ENCODE measurements at regions not wholly inside any gene's neighbourhood (a gene's known extent, or its start where the extent isn't known, plus 50 kb on each side); places are given as distances from the start of the nearest gene placed in this dataset.
A peak's percentile ranks its signal among the peaks of the same experiment; 100 is the strongest.
"Not testable (repeated sequence)": the region's sequence is repeated elsewhere in the genome, so short reads cannot be mapped to it uniquely, and the experiment has no call there.

DNA sequence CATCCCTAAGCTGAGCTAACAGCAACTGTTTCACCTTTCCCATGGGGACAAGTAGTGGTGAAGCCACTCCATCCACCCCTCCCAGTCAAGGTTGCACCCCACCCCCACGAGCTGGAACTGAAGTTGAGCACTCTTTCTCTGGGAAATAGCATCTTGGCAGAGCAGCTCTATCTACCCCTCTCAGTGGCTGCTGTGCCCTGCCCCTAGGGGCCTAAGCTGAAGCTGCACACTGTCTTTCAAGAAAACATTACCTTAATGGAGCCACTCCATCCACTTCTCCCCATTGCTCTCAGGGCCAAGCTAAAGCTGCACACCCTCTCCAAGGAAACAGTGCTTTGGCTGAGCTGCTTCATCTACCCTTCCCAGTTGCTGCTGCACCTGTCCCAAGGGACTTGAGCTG, 170.6 kb upstream of the CCDC196 start:
- ChIA-PET POLR2A (interaction anchor here (0.5 kb wide), 1 partner anchor 642 kb away, joined by 4 read pairs; no protein-coding TSS in a partner anchor), CTCF (interaction anchor here (0.6 kb wide), 1 partner anchor 19 kb away, joined by 3 read pairs; no protein-coding TSS in a partner anchor)
- no TSS peak for BruUV-seq (replicated peaks)
- Mint-ChIP-seq H3K27ac (ENCODE audit: low read depth, unreplicated experiment) (no peak overlapping the region), H3K27me3 (ENCODE audit: insufficient read depth, unreplicated experiment) (no peaks in the 10 kb centered on the region), H3K4me3 (ENCODE audit: unreplicated experiment) (no peak overlapping the region), H3K4me1 (ENCODE audit: insufficient read depth, unreplicated experiment) (no peaks in the 10 kb centered on the region), H3K36me3 (ENCODE audit: insufficient read depth, unreplicated experiment) (no peaks in the 10 kb centered on the region), H3K9me3 (ENCODE audit: unreplicated experiment) (peaks cover 8% of the 10 kb centered on the region)
- intact Hi-C loops (cut with micrococcal nuclease): no loop called here
- TF ChIP-seq, protein P1, sequence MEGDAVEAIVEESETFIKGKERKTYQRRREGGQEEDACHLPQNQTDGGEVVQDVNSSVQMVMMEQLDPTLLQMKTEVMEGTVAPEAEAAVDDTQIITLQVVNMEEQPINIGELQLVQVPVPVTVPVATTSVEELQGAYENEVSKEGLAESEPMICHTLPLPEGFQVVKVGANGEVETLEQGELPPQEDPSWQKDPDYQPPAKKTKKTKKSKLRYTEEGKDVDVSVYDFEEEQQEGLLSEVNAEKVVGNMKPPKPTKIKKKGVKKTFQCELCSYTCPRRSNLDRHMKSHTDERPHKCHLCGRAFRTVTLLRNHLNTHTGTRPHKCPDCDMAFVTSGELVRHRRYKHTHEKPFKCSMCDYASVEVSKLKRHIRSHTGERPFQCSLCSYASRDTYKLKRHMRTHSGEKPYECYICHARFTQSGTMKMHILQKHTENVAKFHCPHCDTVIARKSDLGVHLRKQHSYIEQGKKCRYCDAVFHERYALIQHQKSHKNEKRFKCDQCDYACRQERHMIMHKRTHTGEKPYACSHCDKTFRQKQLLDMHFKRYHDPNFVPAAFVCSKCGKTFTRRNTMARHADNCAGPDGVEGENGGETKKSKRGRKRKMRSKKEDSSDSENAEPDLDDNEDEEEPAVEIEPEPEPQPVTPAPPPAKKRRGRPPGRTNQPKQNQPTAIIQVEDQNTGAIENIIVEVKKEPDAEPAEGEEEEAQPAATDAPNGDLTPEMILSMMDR (IDR thresholded peaks at IDR 0.05; ENCODE audit: unreplicated experiment): no peak
- no peak for DNase-seq (ENCODE audit: unreplicated experiment)

DNA sequence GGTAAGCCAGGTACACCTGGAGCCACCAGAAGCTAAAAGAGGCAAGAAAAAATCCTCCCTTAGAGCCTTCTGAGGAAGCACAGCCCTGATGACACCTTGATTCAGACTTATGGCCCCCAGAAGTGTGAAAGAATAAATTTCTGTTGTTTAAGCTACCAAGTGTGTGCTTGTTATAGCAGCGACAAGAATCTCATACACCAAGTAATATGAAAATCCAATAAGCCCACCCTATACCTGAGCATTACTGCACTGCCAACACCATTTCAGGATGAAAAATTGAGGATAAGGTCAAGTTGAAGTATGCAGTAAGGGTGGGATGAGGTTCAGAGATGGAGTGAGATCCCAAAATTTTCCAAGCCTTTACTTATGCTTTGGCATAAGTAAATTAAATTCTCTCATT, 163.6 kb upstream of the CCDC196 start:
- H3K9me3 Mint-ChIP-seq (ENCODE audit: unreplicated experiment): peaks cover 8% of the 10 kb centered on the region
- no peaks in the 10 kb centered on the region for H3K36me3 Mint-ChIP-seq (ENCODE audit: insufficient read depth, unreplicated experiment)
- no peak overlapping the region for H3K4me3 Mint-ChIP-seq (ENCODE audit: unreplicated experiment)
- ChIA-PET CTCF (no interaction called here), POLR2A (no interaction called here)
- H3K27me3 Mint-ChIP-seq (ENCODE audit: insufficient read depth, unreplicated experiment): no peaks in the 10 kb centered on the region
- no peak overlapping the region for H3K27ac Mint-ChIP-seq (ENCODE audit: low read depth, unreplicated experiment)
- DNase-seq (ENCODE audit: unreplicated experiment): no peak
- TF ChIP-seq, protein P1 (IDR thresholded peaks at IDR 0.05; ENCODE audit: unreplicated experiment): no peak
- intact Hi-C loops (cut with micrococcal nuclease): no loop called here
- H3K4me1 Mint-ChIP-seq (ENCODE audit: insufficient read depth, unreplicated experiment): no peaks in the 10 kb centered on the region
- BruUV-seq (replicated peaks): no TSS peak

DNA sequence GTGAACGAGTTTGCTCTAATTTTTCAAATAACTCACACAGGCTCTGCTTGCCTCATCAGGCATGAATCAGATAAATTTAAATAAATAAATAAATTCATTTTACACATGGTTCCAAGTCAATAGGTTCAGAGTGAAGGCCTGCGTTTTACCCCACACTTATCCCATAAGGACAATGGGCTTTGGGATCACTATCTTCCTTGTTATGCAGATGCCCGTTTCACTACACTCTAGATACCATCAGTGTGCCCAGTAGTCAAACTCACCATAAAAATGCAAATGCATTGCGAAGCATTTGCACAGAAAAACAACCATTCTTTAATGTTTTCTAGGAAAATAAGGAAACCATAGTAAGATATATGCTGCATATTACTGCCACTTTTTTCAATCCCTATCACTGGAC, 155.9 kb upstream of the CCDC196 start:
- TF ChIP-seq, protein P1 (IDR thresholded peaks at IDR 0.05; ENCODE audit: unreplicated experiment): no peak
- ChIA-PET POLR2A (interaction anchor here (0.6 to 0.7 kb wide), 2 partner anchors 17 to 117 kb away, joined by 3 read pairs; no protein-coding TSS in a partner anchor), CTCF (interaction anchor here (1.1 to 1.2 kb wide), 2 partner anchors 30 to 73 kb away, joined by 4 to 5 read pairs; no protein-coding TSS in a partner anchor)
- no peak for DNase-seq (ENCODE audit: unreplicated experiment)
- Mint-ChIP-seq H3K27ac (ENCODE audit: low read depth, unreplicated experiment) (no peak overlapping the region), H3K9me3 (ENCODE audit: unreplicated experiment) (no peaks in the 10 kb centered on the region), H3K4me1 (ENCODE audit: insufficient read depth, unreplicated experiment) (peaks cover 14% of the 10 kb centered on the region), H3K4me3 (ENCODE audit: unreplicated experiment) (no peak overlapping the region), H3K36me3 (ENCODE audit: insufficient read depth, unreplicated experiment) (no peaks in the 10 kb centered on the region), H3K27me3 (ENCODE audit: insufficient read depth, unreplicated experiment) (no peaks in the 10 kb centered on the region)
- intact Hi-C loops (cut with micrococcal nuclease): no loop called here
- BruUV-seq (replicated peaks): no TSS peak

DNA sequence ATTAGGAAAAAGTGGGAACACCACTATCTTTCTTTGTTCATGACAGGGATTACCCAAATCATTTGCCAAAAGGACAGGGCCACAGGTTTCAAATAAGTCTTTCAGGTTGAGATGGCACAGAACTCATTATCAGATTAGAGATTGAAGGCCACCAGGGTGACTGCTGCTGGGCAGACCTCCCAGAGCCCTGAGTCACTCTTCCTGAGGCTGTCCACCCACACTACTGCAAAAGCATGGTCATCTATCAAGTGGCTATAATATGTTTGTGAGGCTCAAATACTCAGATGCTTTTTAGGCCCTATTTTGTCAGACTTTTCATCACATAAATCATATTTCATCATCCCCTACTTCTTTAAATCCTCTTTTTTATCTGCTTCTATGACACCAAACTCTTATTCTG, 155.3 kb upstream of the CCDC196 start:
- ChIA-PET CTCF (interaction anchor here (0.5 to 1.2 kb wide), 3 partner anchors 27 to 72 kb away, joined by 4 to 6 read pairs (median 5); no protein-coding TSS in a partner anchor), POLR2A (interaction anchor here (0.7 kb wide), 1 partner anchor 16 kb away, joined by 3 read pairs; no protein-coding TSS in a partner anchor)
- Mint-ChIP-seq H3K27me3 (ENCODE audit: insufficient read depth, unreplicated experiment) (no peaks in the 10 kb centered on the region), H3K4me3 (ENCODE audit: unreplicated experiment) (no peak overlapping the region), H3K36me3 (ENCODE audit: insufficient read depth, unreplicated experiment) (no peaks in the 10 kb centered on the region), H3K27ac (ENCODE audit: low read depth, unreplicated experiment) (no peak overlapping the region), H3K9me3 (ENCODE audit: unreplicated experiment) (no peaks in the 10 kb centered on the region), H3K4me1 (ENCODE audit: insufficient read depth, unreplicated experiment) (peaks cover 14% of the 10 kb centered on the region)
- peak; percentile 45 for DNase-seq (ENCODE audit: unreplicated experiment)
- TF ChIP-seq, protein P1 (IDR thresholded peaks at IDR 0.05; ENCODE audit: unreplicated experiment): no peak
- no TSS peak for BruUV-seq (replicated peaks)
- intact Hi-C loops (cut with micrococcal nuclease): no loop called here

DNA sequence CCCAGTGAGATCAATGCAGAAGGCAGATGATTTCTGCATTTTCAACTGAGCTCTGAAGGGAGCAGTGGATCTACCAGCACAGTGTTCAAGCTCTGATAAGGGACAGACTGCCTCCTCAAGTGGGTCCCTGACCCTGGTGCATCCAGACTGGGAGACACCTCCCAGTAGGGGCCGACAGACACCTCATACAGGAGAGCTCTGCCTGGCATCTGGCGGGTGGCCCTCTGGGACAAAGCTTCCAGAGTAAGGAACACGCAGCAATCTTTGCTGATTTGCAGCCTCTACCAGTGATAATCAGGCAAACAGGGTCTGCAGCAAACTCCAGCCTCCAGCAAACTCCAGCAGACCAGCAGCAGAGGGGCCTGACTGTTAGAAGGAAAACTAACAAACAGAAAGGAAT, 152.9 kb upstream of the CCDC196 start:
- peaks cover 14% of the 10 kb centered on the region for H3K4me1 Mint-ChIP-seq (ENCODE audit: insufficient read depth, unreplicated experiment)
- H3K9me3 Mint-ChIP-seq (ENCODE audit: unreplicated experiment); H3K4me3 Mint-ChIP-seq (ENCODE audit: unreplicated experiment); intact Hi-C loops (cut with micrococcal nuclease); DNase-seq (ENCODE audit: unreplicated experiment); H3K27me3 Mint-ChIP-seq (ENCODE audit: insufficient read depth, unreplicated experiment); H3K36me3 Mint-ChIP-seq (ENCODE audit: insufficient read depth, unreplicated experiment); H3K27ac Mint-ChIP-seq (ENCODE audit: low read depth, unreplicated experiment); POLR2A ChIA-PET; BruUV-seq (replicated peaks): not testable (repeated sequence)
- CTCF ChIA-PET: interaction anchor here (0.6 kb wide), 1 partner anchor 1157 kb away, joined by 3 read pairs; no protein-coding TSS in a partner anchor

Data from MCF 10A (cell line).